PC-3 (cell line): ENCODE measurements at regions not wholly inside any gene's neighbourhood (a gene's known extent, or its start where the extent isn't known, plus 50 kb on each side); places are given as distances from the start of the nearest gene placed in this dataset.

Experiments
- CTCF ChIP-seq: fragments of 300-600 bp; sonication (generic); conservative IDR thresholded peaks from 2 replicates; pipeline ENCODE4 v1.5.1; 2017; ENCODE audit warnings: antibody characterized with exemption, low read depth, mild to moderate bottlenecking, low read length
- EZH2 ChIP-seq: fragments of 300-600 bp; sonication (generic); IDR thresholded peaks from one replicate; pipeline ENCODE4 v1.6.1; 2017; ENCODE audit warnings: antibody characterized with exemption, mild to moderate bottlenecking, low read length; ENCODE audit not compliant: unreplicated experiment

GRCh38 chr18:67342159-67342558 lies 174.4 kb downstream of the DSEL start:
- TF ChIP-seq EZH2 (no peak), CTCF (no peak)
